ENCODE measurements at regions not wholly inside any gene's neighbourhood (a gene's known extent, or its start where the extent isn't known, plus 50 kb on each side); places are given as distances from the start of the nearest gene placed in this dataset.
"Not testable (repeated sequence)": the region's sequence is repeated elsewhere in the genome, so short reads cannot be mapped to it uniquely, and the experiment has no call there.

GRCh38 chr7:84757761-84758160 lies 429.1 kb downstream of the SEMA3D start:
- no peaks in the 10 kb centered on the region for H3K9me3 ChIP-seq (ENCODE audit: control insufficient read depth in 2 of 2, low read length in 2 of 2)
- H3K36me3 ChIP-seq (ENCODE audit: control insufficient read depth in 2 of 2, insufficient read depth in 2 of 2, low read length in 2 of 2): no peaks in the 10 kb centered on the region

DNA sequence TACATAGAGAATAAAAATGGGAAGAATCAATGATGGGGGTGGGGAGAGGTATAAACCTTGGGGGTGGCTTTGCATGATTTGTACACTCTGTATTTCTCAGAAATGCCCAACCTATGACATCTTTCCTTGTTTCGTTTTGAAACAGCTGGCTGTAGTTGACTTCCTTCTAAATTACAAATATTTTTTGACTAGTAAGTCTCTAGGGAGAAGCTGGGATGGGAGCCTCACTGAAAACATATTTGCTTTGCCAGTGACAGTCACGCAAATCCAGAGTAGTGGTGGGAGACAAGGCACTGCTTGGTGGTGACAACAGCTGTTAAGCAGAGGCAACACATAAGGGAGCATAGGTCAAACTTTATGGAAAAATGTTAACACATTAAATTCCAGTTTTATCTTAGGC lies 440.5 kb downstream of the SEMA3D start:
- no peaks in the 10 kb centered on the region for H3K9me3 ChIP-seq (ENCODE audit: control insufficient read depth in 2 of 2, low read length in 2 of 2)
- H3K4me1 ChIP-seq (ENCODE audit: control insufficient read depth in 2 of 2, insufficient read depth in 2 of 2, low read length in 2 of 2): no peaks in the 10 kb centered on the region
- no peak overlapping the region for H3K27ac ChIP-seq (ENCODE audit: low read depth in 2 of 2, low read length in 2 of 2)
- H3K9ac ChIP-seq (ENCODE audit: low read depth in 1 of 2, low read length in 2 of 2): no peak overlapping the region
- H3K36me3 ChIP-seq (ENCODE audit: control insufficient read depth in 2 of 2, insufficient read depth in 2 of 2, low read length in 2 of 2): no peaks in the 10 kb centered on the region
- no peak overlapping the region for H3K4me3 ChIP-seq (ENCODE audit: low read length in 2 of 2)
- H3K27me3 ChIP-seq (ENCODE audit: control insufficient read depth in 2 of 2, insufficient read depth in 2 of 2, low read length in 2 of 2): no peaks in the 10 kb centered on the region

More at GRCh38 chr7:84757761-84758160, 429.1 kb downstream of the SEMA3D start:
- H3K27me3 ChIP-seq (ENCODE audit: control insufficient read depth in 2 of 2, insufficient read depth in 2 of 2, low read length in 2 of 2): no peaks in the 10 kb centered on the region
- no peak overlapping the region for H3K27ac ChIP-seq (ENCODE audit: low read depth in 2 of 2, low read length in 2 of 2)
- no peak overlapping the region for H3K4me3 ChIP-seq (ENCODE audit: low read length in 2 of 2)
- no peaks in the 10 kb centered on the region for H3K4me1 ChIP-seq (ENCODE audit: control insufficient read depth in 2 of 2, insufficient read depth in 2 of 2, low read length in 2 of 2)
- no peak overlapping the region for H3K9ac ChIP-seq (ENCODE audit: low read depth in 1 of 2, low read length in 2 of 2)

DNA sequence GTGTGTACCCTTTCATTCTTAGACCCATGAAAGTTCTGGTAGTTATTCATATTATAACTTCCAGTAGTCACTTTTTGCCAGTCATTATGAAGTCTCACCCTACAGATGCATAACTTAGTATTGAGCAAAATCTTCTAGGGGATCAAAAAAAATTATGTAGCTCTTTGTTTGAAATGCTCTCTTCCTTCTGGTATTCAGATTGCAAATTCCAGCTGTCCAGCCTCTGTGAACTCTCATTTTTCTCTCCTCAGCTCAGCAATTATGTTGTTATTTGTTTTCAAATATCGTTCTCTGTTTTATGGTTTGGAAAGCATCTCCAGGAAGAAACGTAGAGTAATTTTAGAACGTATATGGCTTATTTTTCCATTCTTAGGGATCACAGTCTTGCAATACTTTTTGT lies 442.5 kb downstream of the SEMA3D start:
- H3K9ac ChIP-seq (ENCODE audit: low read depth in 1 of 2, low read length in 2 of 2): no peak overlapping the region
- no peaks in the 10 kb centered on the region for H3K27me3 ChIP-seq (ENCODE audit: control insufficient read depth in 2 of 2, insufficient read depth in 2 of 2, low read length in 2 of 2)
- no peak overlapping the region for H3K27ac ChIP-seq (ENCODE audit: low read depth in 2 of 2, low read length in 2 of 2)
- H3K4me1 ChIP-seq (ENCODE audit: control insufficient read depth in 2 of 2, insufficient read depth in 2 of 2, low read length in 2 of 2): no peaks in the 10 kb centered on the region
- H3K9me3 ChIP-seq (ENCODE audit: control insufficient read depth in 2 of 2, low read length in 2 of 2): no peaks in the 10 kb centered on the region
- H3K4me3 ChIP-seq (ENCODE audit: low read length in 2 of 2): no peak overlapping the region
- H3K36me3 ChIP-seq (ENCODE audit: control insufficient read depth in 2 of 2, insufficient read depth in 2 of 2, low read length in 2 of 2): no peaks in the 10 kb centered on the region

DNA sequence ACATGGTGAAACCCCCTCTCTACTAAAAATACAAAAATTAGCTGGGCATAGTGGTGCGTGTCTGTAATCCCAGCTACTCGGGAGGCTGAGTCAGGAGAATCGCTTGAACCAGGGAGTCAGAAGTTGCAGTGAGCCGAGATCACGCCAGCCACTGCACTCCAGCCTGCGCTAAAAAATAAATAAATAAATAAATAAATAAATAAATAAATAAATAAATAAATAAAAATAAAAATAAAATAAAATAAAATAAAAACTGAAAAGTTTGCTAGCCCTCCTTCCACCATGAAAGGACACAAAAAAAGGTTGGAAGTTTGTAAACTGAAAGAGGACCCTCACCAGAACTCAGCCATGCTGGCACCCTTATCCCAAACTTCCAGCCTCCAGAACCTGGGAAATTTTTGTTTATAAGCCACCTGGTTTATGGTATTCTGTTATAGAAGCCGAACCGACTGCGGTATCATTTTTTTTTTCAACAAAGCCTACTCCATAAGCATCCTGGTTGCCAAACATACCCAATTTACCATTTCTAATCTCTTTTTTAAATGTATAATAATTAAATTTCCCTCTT lies 448.2 kb downstream of the SEMA3D start:
- no peaks in the 10 kb centered on the region for H3K36me3 ChIP-seq (ENCODE audit: control insufficient read depth in 2 of 2, insufficient read depth in 2 of 2, low read length in 2 of 2)
- H3K9me3 ChIP-seq (ENCODE audit: control insufficient read depth in 2 of 2, low read length in 2 of 2): no peaks in the 10 kb centered on the region
- H3K27ac ChIP-seq (ENCODE audit: low read depth in 2 of 2, low read length in 2 of 2): no peak overlapping the region
- H3K4me3 ChIP-seq (ENCODE audit: low read length in 2 of 2): no peak overlapping the region
- H3K9ac ChIP-seq (ENCODE audit: low read depth in 1 of 2, low read length in 2 of 2): no peak overlapping the region
- no peaks in the 10 kb centered on the region for H3K27me3 ChIP-seq (ENCODE audit: control insufficient read depth in 2 of 2, insufficient read depth in 2 of 2, low read length in 2 of 2)
- H3K4me1 ChIP-seq (ENCODE audit: control insufficient read depth in 2 of 2, insufficient read depth in 2 of 2, low read length in 2 of 2): no peaks in the 10 kb centered on the region

DNA sequence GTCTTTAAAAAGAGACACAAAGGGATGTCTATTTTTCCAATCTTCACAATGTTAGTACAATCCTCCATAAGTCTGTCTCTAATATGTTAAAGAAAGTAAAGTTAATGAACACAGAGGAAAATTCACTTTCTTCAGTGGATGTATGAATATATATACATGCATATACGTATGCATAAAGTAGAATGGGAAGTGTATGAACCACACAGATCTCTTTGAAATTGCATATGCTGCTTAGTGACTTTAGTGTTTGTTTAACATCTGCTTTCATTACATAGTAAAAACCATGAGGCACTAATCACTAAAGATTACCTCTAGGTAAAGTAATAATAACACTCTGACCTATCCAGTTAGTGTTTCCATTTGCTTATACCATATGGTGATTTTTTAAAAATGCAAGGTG lies 451.2 kb downstream of the SEMA3D start:
- Histone ChIP-seq H3K4me1 (ENCODE audit: control insufficient read depth in 2 of 2, insufficient read depth in 2 of 2, low read length in 2 of 2) (no peaks in the 10 kb centered on the region), H3K27ac (ENCODE audit: low read depth in 2 of 2, low read length in 2 of 2) (no peak overlapping the region), H3K9ac (ENCODE audit: low read depth in 1 of 2, low read length in 2 of 2) (no peak overlapping the region), H3K9me3 (ENCODE audit: control insufficient read depth in 2 of 2, low read length in 2 of 2) (no peaks in the 10 kb centered on the region), H3K27me3 (ENCODE audit: control insufficient read depth in 2 of 2, insufficient read depth in 2 of 2, low read length in 2 of 2) (no peaks in the 10 kb centered on the region), H3K4me3 (ENCODE audit: low read length in 2 of 2) (no peak overlapping the region), H3K36me3 (ENCODE audit: control insufficient read depth in 2 of 2, insufficient read depth in 2 of 2, low read length in 2 of 2) (no peaks in the 10 kb centered on the region)

- H3K27me3 ChIP-seq (ENCODE audit: control insufficient read depth in 2 of 2, insufficient read depth in 2 of 2, low read length in 2 of 2): no peaks in the 10 kb centered on the region
- no peaks in the 10 kb centered on the region for H3K4me1 ChIP-seq (ENCODE audit: control insufficient read depth in 2 of 2, insufficient read depth in 2 of 2, low read length in 2 of 2)
- H3K4me3 ChIP-seq (ENCODE audit: low read length in 2 of 2): no peak overlapping the region
- H3K9ac ChIP-seq (ENCODE audit: low read depth in 1 of 2, low read length in 2 of 2): no peak overlapping the region
- H3K36me3 ChIP-seq (ENCODE audit: control insufficient read depth in 2 of 2, insufficient read depth in 2 of 2, low read length in 2 of 2): no peaks in the 10 kb centered on the region
- H3K9me3 ChIP-seq (ENCODE audit: control insufficient read depth in 2 of 2, low read length in 2 of 2): no peaks in the 10 kb centered on the region
- H3K27ac ChIP-seq (ENCODE audit: low read depth in 2 of 2, low read length in 2 of 2): no peak overlapping the region
Observed at GRCh38 chr7:84735011-84735410, 451.8 kb downstream of the SEMA3D start.

- H3K36me3 ChIP-seq (ENCODE audit: control insufficient read depth in 2 of 2, insufficient read depth in 2 of 2, low read length in 2 of 2); H3K27ac ChIP-seq (ENCODE audit: low read depth in 2 of 2, low read length in 2 of 2); H3K27me3 ChIP-seq (ENCODE audit: control insufficient read depth in 2 of 2, insufficient read depth in 2 of 2, low read length in 2 of 2); H3K4me3 ChIP-seq (ENCODE audit: low read length in 2 of 2); H3K4me1 ChIP-seq (ENCODE audit: control insufficient read depth in 2 of 2, insufficient read depth in 2 of 2, low read length in 2 of 2); H3K9ac ChIP-seq (ENCODE audit: low read depth in 1 of 2, low read length in 2 of 2); H3K9me3 ChIP-seq (ENCODE audit: control insufficient read depth in 2 of 2, low read length in 2 of 2): not testable (repeated sequence)
Observed at GRCh38 chr7:84733976-84734375, 452.9 kb downstream of the SEMA3D start.

DNA sequence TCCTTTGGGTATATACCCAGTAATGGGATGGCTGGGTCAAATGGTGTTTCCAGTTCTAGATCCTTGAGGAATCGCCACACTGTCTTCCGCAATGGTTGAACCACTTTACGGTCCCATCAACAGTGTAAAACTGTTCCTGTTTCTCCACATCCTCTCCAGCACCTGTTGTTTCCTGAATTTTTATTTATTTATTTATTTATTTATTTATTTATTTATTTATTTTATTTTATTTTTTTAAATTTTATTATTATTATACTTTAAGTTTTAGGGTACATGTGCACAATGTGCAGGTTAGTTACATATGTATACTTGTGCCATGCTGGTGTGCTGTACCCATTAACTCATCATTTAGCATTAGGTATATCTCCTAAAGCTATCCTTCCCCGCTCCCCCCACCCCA lies 456.0 kb downstream of the SEMA3D start:
- not testable (repeated sequence) for H3K36me3 ChIP-seq (ENCODE audit: control insufficient read depth in 2 of 2, insufficient read depth in 2 of 2, low read length in 2 of 2); H3K27me3 ChIP-seq (ENCODE audit: control insufficient read depth in 2 of 2, insufficient read depth in 2 of 2, low read length in 2 of 2); H3K9ac ChIP-seq (ENCODE audit: low read depth in 1 of 2, low read length in 2 of 2); H3K27ac ChIP-seq (ENCODE audit: low read depth in 2 of 2, low read length in 2 of 2); H3K4me3 ChIP-seq (ENCODE audit: low read length in 2 of 2); H3K4me1 ChIP-seq (ENCODE audit: control insufficient read depth in 2 of 2, insufficient read depth in 2 of 2, low read length in 2 of 2); H3K9me3 ChIP-seq (ENCODE audit: control insufficient read depth in 2 of 2, low read length in 2 of 2)

GRCh38 chr7:84729284-84729683 lies 457.6 kb downstream of the SEMA3D start:
- Histone ChIP-seq H3K36me3 (ENCODE audit: control insufficient read depth in 2 of 2, insufficient read depth in 2 of 2, low read length in 2 of 2) (no peaks in the 10 kb centered on the region), H3K9ac (ENCODE audit: low read depth in 1 of 2, low read length in 2 of 2) (no peak overlapping the region), H3K27ac (ENCODE audit: low read depth in 2 of 2, low read length in 2 of 2) (no peak overlapping the region), H3K4me3 (ENCODE audit: low read length in 2 of 2) (no peak overlapping the region), H3K4me1 (ENCODE audit: control insufficient read depth in 2 of 2, insufficient read depth in 2 of 2, low read length in 2 of 2) (no peaks in the 10 kb centered on the region), H3K9me3 (ENCODE audit: control insufficient read depth in 2 of 2, low read length in 2 of 2) (no peaks in the 10 kb centered on the region), H3K27me3 (ENCODE audit: control insufficient read depth in 2 of 2, insufficient read depth in 2 of 2, low read length in 2 of 2) (no peaks in the 10 kb centered on the region)

DNA sequence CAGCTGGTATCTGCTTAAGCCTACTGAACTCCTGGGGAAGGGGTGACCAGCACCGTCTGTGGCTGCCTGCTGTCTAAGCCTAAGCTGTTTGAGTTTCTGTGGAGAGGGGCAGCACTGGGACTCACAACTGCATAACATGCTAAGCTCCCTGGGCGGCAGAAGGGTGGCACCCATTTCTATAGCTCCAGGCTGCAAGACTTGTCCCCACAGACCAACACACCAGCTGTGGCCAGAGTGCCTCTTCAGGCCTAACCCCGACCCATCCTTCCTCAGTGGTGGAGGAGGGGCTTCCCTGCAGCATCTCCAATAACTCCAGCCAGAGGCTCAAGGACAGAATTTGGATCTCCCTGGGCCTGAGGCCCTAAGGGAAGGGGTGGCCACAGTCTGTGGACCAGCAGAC lies 464.1 kb downstream of the SEMA3D start:
- Histone ChIP-seq H3K4me3 (ENCODE audit: low read length in 2 of 2) (no peak overlapping the region), H3K27ac (ENCODE audit: low read depth in 2 of 2, low read length in 2 of 2) (no peak overlapping the region), H3K9me3 (ENCODE audit: control insufficient read depth in 2 of 2, low read length in 2 of 2) (no peaks in the 10 kb centered on the region), H3K36me3 (ENCODE audit: control insufficient read depth in 2 of 2, insufficient read depth in 2 of 2, low read length in 2 of 2) (no peaks in the 10 kb centered on the region), H3K27me3 (ENCODE audit: control insufficient read depth in 2 of 2, insufficient read depth in 2 of 2, low read length in 2 of 2) (no peaks in the 10 kb centered on the region), H3K4me1 (ENCODE audit: control insufficient read depth in 2 of 2, insufficient read depth in 2 of 2, low read length in 2 of 2) (no peaks in the 10 kb centered on the region), H3K9ac (ENCODE audit: low read depth in 1 of 2, low read length in 2 of 2) (no peak overlapping the region)

DNA sequence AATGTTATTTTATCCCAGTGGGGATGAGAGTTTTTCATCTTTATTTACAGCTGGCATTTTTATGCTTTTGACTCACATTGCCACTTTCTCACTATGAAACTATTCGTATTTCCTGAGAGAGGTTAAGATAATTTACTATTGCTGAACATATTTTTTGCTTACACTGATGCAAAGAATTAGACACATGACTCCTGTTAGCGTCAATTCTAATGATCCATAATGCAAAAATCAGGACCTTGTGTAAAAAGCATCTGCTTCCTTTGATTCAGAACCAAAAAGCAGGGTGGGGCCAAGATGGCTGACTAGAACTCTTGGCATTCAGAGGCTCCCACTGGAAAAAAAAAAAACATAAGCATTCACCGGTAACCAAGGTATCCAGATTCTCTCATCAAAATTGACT lies 464.8 kb downstream of the SEMA3D start:
- Histone ChIP-seq H3K36me3 (ENCODE audit: control insufficient read depth in 2 of 2, insufficient read depth in 2 of 2, low read length in 2 of 2) (no peaks in the 10 kb centered on the region), H3K27ac (ENCODE audit: low read depth in 2 of 2, low read length in 2 of 2) (no peak overlapping the region), H3K4me3 (ENCODE audit: low read length in 2 of 2) (no peak overlapping the region), H3K9me3 (ENCODE audit: control insufficient read depth in 2 of 2, low read length in 2 of 2) (no peaks in the 10 kb centered on the region), H3K9ac (ENCODE audit: low read depth in 1 of 2, low read length in 2 of 2) (no peak overlapping the region), H3K27me3 (ENCODE audit: control insufficient read depth in 2 of 2, insufficient read depth in 2 of 2, low read length in 2 of 2) (no peaks in the 10 kb centered on the region), H3K4me1 (ENCODE audit: control insufficient read depth in 2 of 2, insufficient read depth in 2 of 2, low read length in 2 of 2) (no peaks in the 10 kb centered on the region)
